Omental fat pad (tissue), 3 donors: ENCODE measurements at regions not wholly inside any gene's neighbourhood (a gene's known extent, or its start where the extent isn't known, plus 50 kb on each side); places are given as distances from the start of the nearest gene placed in this dataset.

ENCODE experiments used
- ATAC-seq: fragments of 150-250 bp; one replicate; pipeline ENCODE4 v1.9.1; 2016; ENCODE audit warnings: mild to moderate bottlenecking, moderate library complexity; ENCODE audit not compliant: low FRiP score
- DNase-seq: peaks from one replicate; pipeline ENCODE4 v3.0.0-alpha.2; 2019; ENCODE audit warnings: low spot score
- CTCF ChIP-seq, 3 donors: fragments of 450-650 bp; IDR thresholded peaks; one replicate each; pipeline ENCODE4 v1.5.1; 2016 to 2017; ENCODE audit warnings: antibody characterized with exemption in 3 of 3, mild to moderate bottlenecking in 3 of 3, moderate library complexity in 2 of 3

GRCh38 chr4:181619651-181620050 lies 623.6 kb upstream of the TENM3 start:
- ATAC-seq = no peak
- no peak for TF ChIP-seq CTCF (IDR thresholded peaks at IDR 0.05)
- DNase-seq = no peak

- ATAC-seq (no peak), DNase-seq (no peak)
Observed at GRCh38 chr4:181637186-181638105, 605.8 kb upstream of the TENM3 start.

GRCh38 chr4:181643466-181643865 lies 599.7 kb upstream of the TENM3 start:
- no peak for ATAC-seq
- no peak for DNase-seq

More at GRCh38 chr4:181637186-181638105, 605.8 kb upstream of the TENM3 start:
- no peak for TF ChIP-seq CTCF (IDR thresholded peaks at IDR 0.05)

GRCh38 chr4:181645489-181645888 lies 597.7 kb upstream of the TENM3 start:
- TF ChIP-seq CTCF (IDR thresholded peaks at IDR 0.05) = no peak
- no peak for DNase-seq
- ATAC-seq = no peak

More at GRCh38 chr4:181643466-181643865, 599.7 kb upstream of the TENM3 start:
- TF ChIP-seq CTCF (IDR thresholded peaks at IDR 0.05) = no peak

- no peak for ATAC-seq
Observed at GRCh38 chr4:181646864-181647263, 596.3 kb upstream of the TENM3 start.

GRCh38 chr4:181647396-181648147 lies 595.6 kb upstream of the TENM3 start:
- no peak for DNase-seq
- no peak for TF ChIP-seq CTCF (IDR thresholded peaks at IDR 0.05)
- ATAC-seq = no peak

More at GRCh38 chr4:181646864-181647263, 596.3 kb upstream of the TENM3 start:
- no peak for DNase-seq
- no peak for TF ChIP-seq CTCF (IDR thresholded peaks at IDR 0.05)
